WTC11 (cell line): ENCODE measurements at regions not wholly inside any gene's neighbourhood (a gene's known extent, or its start where the extent isn't known, plus 50 kb on each side); places are given as distances from the start of the nearest gene placed in this dataset.

ENCODE experiments used
- CTCF ChIP-seq: fragments of 200-600 bp; IDR thresholded peaks from 2 replicates; pipeline ENCODE4 v1.8.0; 2022; ENCODE audit warnings: antibody characterized with exemption
- TF ChIP-seq, protein P1 (sequence below): sonication (generic); formaldehyde crosslinking; IDR thresholded peaks from 2 replicates; pipeline ENCODE4 v1.8.0; 2022; ENCODE audit warnings: mild to moderate bottlenecking, missing genetic modification reagents

DNA sequence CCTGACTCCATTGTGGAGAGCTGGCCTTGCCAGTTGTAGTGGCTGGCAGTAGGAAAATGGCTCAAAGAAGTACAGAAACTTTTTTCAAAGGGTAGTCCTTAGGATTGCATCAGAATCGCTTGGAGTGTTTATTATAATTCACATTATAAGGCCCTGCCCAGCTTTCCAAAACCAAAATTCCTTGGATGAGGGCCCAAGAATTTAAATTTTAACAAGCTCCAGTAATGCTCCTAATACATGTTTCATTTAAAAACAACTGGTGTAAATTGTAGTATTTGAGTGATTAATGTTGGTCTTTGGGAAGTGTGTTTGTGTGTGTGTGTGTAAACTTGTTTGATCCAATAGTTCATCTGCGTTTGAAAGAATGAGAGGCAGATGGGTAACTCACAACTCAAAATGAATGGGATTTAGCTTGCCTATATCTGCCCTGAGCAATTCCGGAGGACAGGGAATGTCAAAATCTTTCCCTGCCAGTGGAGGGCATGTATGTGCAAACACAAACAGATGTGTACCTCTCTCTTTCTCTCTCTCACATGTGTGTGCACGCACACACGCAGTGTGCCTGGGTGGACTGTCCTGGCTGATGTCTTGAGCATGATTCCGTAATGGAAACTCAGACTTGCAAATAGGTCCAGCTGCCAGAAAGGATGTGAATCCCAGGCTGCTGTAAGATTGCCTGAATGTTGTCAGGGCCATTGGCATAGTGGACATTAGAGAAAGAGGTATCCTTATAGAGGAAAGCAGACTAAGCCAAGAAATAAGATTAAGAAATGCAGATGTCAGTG lies 293.1 kb downstream of the LMX1A start:
- TF ChIP-seq, protein P1, sequence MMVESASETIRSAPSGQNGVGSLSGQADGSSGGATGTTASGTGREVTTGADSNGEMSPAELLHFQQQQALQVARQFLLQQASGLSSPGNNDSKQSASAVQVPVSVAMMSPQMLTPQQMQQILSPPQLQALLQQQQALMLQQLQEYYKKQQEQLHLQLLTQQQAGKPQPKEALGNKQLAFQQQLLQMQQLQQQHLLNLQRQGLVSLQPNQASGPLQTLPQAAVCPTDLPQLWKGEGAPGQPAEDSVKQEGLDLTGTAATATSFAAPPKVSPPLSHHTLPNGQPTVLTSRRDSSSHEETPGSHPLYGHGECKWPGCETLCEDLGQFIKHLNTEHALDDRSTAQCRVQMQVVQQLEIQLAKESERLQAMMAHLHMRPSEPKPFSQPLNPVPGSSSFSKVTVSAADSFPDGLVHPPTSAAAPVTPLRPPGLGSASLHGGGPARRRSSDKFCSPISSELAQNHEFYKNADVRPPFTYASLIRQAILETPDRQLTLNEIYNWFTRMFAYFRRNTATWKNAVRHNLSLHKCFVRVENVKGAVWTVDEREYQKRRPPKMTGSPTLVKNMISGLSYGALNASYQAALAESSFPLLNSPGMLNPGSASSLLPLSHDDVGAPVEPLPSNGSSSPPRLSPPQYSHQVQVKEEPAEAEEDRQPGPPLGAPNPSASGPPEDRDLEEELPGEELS (CRISPR knock-in tag): no peak
- TF ChIP-seq CTCF: no peak
